Activated CD8-positive, alpha-beta memory T cell treated with anti-CD3 and anti-CD28 coated beads, Interleukin-2, amount 10 ng/mL, durations not matched to agents 7 days and 5 days (primary cell): ENCODE measurements at regions not wholly inside any gene's neighbourhood (a gene's known extent, or its start where the extent isn't known, plus 50 kb on each side); places are given as distances from the start of the nearest gene placed in this dataset.
"Not testable (repeated sequence)": the region's sequence is repeated elsewhere in the genome, so short reads cannot be mapped to it uniquely, and the experiment has no call there.

Experiments
- ATAC-seq: fragments of 150-1000 bp; cut with Tn5 transposase; one replicate; pipeline ENCODE4 v1.10.0; 2021; ENCODE audit warnings: moderate library complexity
- CTCF ChIA-PET: fragments of 350-600 bp; sonication (Branson Sonifier 250); formaldehyde crosslinking; loops from one replicate; lab custom pipeline; 2021; ENCODE audit warnings: antibody characterized with exemption; lab: Charles Lee
- DNase-seq: peaks from one replicate; pipeline ENCODE4 v3.0.0-alpha.2; 2020
- H3K27ac Mint-ChIP-seq: one replicate; pipeline ENCODE4 v1.8.0; 2021; ENCODE audit warnings: mild to moderate bottlenecking, mixed read lengths
- H3K27me3 Mint-ChIP-seq: one replicate; pipeline ENCODE4 v1.8.0; 2021; ENCODE audit warnings: mixed read lengths
- H3K36me3 Mint-ChIP-seq: one replicate; pipeline ENCODE4 v1.8.0; 2021; ENCODE audit warnings: mild to moderate bottlenecking, mixed read lengths
- H3K4me1 Mint-ChIP-seq: one replicate; pipeline ENCODE4 v1.8.0; 2021; ENCODE audit warnings: mixed read lengths
- H3K4me3 Mint-ChIP-seq: one replicate; pipeline ENCODE4 v1.8.0; 2021; ENCODE audit warnings: mild to moderate bottlenecking, moderate library complexity, mixed read lengths
- H3K9me3 Mint-ChIP-seq: one replicate; pipeline ENCODE4 v1.8.0; 2022; ENCODE audit warnings: low read depth, mixed read lengths

- H3K36me3 Mint-ChIP-seq, result no peaks in the 10 kb centered on the region
- ATAC-seq (no peak), DNase-seq (no peak)
- peaks cover 31% of the 10 kb centered on the region for H3K27me3 Mint-ChIP-seq
- CTCF ChIA-PET, result no interaction called here
- no peaks in the 10 kb centered on the region for H3K4me1 Mint-ChIP-seq
- H3K4me3 Mint-ChIP-seq, result no peak overlapping the region
- no peak overlapping the region for H3K27ac Mint-ChIP-seq
- peaks cover 2% of the 10 kb centered on the region for H3K9me3 Mint-ChIP-seq
These were observed 137.9 kb downstream of the KLF6 start for GRCh38 chr10:3647074-3647473.

GRCh38 chr10:3645406-3645805, 139.6 kb downstream of the KLF6 start:
- CTCF ChIA-PET, result no interaction called here
- peaks cover 22% of the 10 kb centered on the region for H3K27me3 Mint-ChIP-seq
- H3K9me3 Mint-ChIP-seq, result peaks cover 2% of the 10 kb centered on the region
- no peak overlapping the region for H3K27ac Mint-ChIP-seq
- DNase-seq, result no peak
- no peak overlapping the region for H3K4me3 Mint-ChIP-seq
- peaks cover 3% of the 10 kb centered on the region for H3K4me1 Mint-ChIP-seq
- no peak for ATAC-seq
- no peaks in the 10 kb centered on the region for H3K36me3 Mint-ChIP-seq

DNA sequence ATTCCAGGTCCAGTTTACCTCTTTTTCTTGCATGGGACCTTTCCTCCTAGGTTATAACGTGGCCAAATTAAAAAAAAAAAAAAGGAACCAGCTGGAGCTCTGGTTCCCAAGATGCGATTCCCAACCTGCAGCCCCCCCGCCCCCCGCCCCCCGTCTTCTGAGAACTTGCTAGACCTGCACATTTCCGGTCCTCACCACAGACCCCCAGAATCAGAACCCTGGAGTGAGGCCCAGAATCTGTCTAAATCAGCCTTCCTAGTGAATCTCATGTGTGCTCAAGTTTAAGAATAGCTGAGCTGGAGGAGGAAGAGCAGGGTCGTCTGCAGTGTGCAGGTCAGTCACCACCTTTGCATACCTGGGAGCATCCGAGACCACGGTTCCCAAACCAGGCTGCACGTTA, 144.2 kb downstream of the KLF6 start:
- H3K4me1 Mint-ChIP-seq, result peaks cover 3% of the 10 kb centered on the region

GRCh38 chr10:3639546-3639945, 145.5 kb downstream of the KLF6 start:
- CTCF ChIA-PET, result interaction anchor here (0.6 to 0.8 kb wide), 2 partner anchors 10 to 960 kb away, joined by 3 read pairs; no protein-coding TSS in a partner anchor
- DNase-seq, result no peak
- Mint-ChIP-seq H3K27ac (no peak overlapping the region), H3K27me3 (peaks cover 8% of the 10 kb centered on the region), H3K4me1 (peaks cover 3% of the 10 kb centered on the region), H3K9me3 (peaks cover 1% of the 10 kb centered on the region), H3K36me3 (no peaks in the 10 kb centered on the region), H3K4me3 (no peak overlapping the region)
- ATAC-seq, result no peak

More for the DNA sequence above, 144.2 kb downstream of the KLF6 start:
- no peak for DNase-seq
- CTCF ChIA-PET, result no interaction called here
- H3K27ac Mint-ChIP-seq, result no peak overlapping the region
- H3K36me3 Mint-ChIP-seq, result no peaks in the 10 kb centered on the region
- no peaks in the 10 kb centered on the region for H3K9me3 Mint-ChIP-seq
- peaks cover 6% of the 10 kb centered on the region for H3K27me3 Mint-ChIP-seq
- no peak for ATAC-seq
- H3K4me3 Mint-ChIP-seq, result no peak overlapping the region

DNA sequence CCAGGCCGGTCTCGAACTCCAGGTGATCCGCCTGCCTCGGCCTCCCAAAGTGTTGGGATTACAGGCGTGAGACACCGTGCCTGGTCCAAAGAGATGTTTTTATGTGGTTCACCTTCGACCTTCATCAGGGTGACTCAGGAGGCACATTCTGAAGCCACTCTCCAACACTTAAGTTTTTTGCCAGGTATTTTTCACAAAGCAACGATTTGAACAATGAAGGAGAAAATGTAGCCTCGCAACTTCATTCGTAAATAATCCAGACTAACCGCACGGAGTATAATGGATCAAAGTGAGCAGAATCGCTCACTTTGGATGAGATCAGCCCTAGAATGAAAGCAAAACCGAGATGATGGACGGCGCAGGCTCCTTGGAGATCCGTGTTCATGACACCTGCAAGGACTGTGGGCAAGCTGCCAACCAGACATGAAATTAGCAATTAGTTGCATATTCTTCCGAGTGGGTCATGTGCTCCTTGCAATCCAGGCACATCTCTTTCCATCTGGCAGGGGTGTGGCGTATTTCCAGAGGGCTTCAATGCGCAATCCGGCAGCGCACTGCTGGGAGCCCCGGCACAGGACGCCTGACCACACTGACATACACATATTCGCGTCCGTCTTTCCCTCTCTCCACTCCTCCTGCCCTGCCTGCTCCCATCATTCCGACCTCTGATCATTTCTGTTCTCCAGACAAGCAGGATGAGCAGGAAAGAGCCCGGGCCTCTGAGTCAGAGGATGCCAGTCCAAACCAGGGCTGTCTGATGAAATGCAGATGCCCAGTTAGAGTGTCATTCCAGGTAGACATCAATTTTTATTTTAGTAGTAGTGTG, 148.4 kb downstream of the KLF6 start:
- H3K4me3 Mint-ChIP-seq, result no peak overlapping the region
- CTCF ChIA-PET, result no interaction called here
- DNase-seq (no peak), ATAC-seq (no peak)
- peaks cover 2% of the 10 kb centered on the region for H3K9me3 Mint-ChIP-seq
- H3K4me1 Mint-ChIP-seq, result peaks cover 3% of the 10 kb centered on the region
- peaks cover 6% of the 10 kb centered on the region for H3K27me3 Mint-ChIP-seq
- H3K27ac Mint-ChIP-seq, result no peak overlapping the region
- no peaks in the 10 kb centered on the region for H3K36me3 Mint-ChIP-seq

DNA sequence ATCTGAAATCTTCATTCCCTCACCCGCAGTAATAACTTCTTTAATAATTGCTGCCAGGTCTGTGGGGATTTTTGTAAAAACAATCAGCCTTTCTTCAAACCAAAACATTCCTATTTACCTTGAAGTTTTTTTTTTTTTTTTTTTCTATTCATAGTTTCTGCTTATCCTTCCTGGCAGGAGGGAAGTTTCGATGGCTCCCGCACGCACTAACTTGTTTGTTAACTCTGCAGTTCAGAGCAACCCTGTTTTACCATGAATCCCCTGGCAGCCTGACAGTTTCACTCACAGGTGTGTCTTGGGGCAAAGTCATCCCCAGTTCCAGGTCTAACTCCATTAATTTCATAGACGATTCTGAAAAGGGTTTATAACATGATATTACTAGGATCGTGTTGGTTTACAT, 149.3 kb downstream of the KLF6 start:
- Mint-ChIP-seq H3K27me3 (peaks cover 10% of the 10 kb centered on the region), H3K4me3 (no peak overlapping the region), H3K9me3 (peaks cover 2% of the 10 kb centered on the region), H3K36me3 (no peaks in the 10 kb centered on the region), H3K4me1 (no peaks in the 10 kb centered on the region), H3K27ac (no peak overlapping the region)
- DNase-seq (no peak), ATAC-seq (no peak)
- CTCF ChIA-PET, result no interaction called here

- ATAC-seq (no peak), DNase-seq (no peak)
- H3K27me3 Mint-ChIP-seq, result peaks cover 10% of the 10 kb centered on the region
- H3K4me3 Mint-ChIP-seq, result no peak overlapping the region
- H3K9me3 Mint-ChIP-seq, result peaks cover 2% of the 10 kb centered on the region
- H3K36me3 Mint-ChIP-seq, result no peaks in the 10 kb centered on the region
- H3K27ac Mint-ChIP-seq, result no peak overlapping the region
- CTCF ChIA-PET, result interaction anchor here (1.4 kb wide), 1 partner anchor 11 kb away, joined by 4 read pairs; no protein-coding TSS in a partner anchor
- H3K4me1 Mint-ChIP-seq, result no peaks in the 10 kb centered on the region
These were observed 149.8 kb downstream of the KLF6 start for GRCh38 chr10:3635211-3635671.

- not testable (repeated sequence) for DNase-seq, H3K27ac Mint-ChIP-seq
- CTCF ChIA-PET, result interaction anchor here (1.4 kb wide), 1 partner anchor 10 kb away, joined by 4 read pairs; no protein-coding TSS in a partner anchor
These were observed 150.4 kb downstream of the KLF6 start for GRCh38 chr10:3634646-3635045.

DNA sequence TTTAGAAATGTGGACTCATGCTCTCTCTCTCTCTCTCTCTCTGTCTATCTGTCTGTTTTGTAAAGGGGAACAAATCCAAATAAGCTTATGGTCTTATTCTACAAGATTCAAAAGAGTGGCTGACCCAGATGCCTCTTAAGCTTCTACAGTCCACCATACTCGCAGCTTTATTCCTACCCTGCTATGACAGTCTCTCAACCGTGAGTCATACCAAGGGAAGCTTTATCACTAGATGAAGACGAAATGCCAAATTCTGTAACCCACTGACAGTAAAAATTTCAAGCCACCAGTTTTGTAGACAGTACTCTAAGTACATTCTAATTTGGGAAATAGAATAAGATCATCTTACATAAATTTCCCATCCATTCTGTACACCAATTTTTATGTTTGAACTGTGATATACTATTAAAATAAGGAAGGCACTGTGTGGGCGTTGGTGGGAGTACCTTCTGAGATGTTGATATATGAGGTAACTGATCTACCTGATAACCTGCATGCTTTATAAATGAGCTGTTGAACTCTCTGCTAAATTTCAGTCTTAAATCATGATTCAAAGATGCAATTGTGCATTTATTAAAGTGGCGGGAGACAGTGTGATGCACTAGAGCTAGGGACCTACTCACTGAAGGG, 153.2 kb downstream of the KLF6 start:
- H3K27me3 Mint-ChIP-seq, result peaks cover 10% of the 10 kb centered on the region
- no peaks in the 10 kb centered on the region for H3K36me3 Mint-ChIP-seq
- CTCF ChIA-PET, result interaction anchor here (1.5 to 1.8 kb wide), 2 partner anchors 10 to 14 kb away, joined by 3 to 4 read pairs; no protein-coding TSS in a partner anchor
- peaks cover 2% of the 10 kb centered on the region for H3K9me3 Mint-ChIP-seq
- ATAC-seq (no peak), DNase-seq (no peak)
- no peaks in the 10 kb centered on the region for H3K4me1 Mint-ChIP-seq
- H3K27ac Mint-ChIP-seq, result no peak overlapping the region
- H3K4me3 Mint-ChIP-seq, result no peak overlapping the region

More at GRCh38 chr10:3634646-3635045, 150.4 kb downstream of the KLF6 start:
- not testable (repeated sequence) for H3K9me3 Mint-ChIP-seq, H3K36me3 Mint-ChIP-seq, ATAC-seq, H3K4me1 Mint-ChIP-seq, H3K4me3 Mint-ChIP-seq
- H3K27me3 Mint-ChIP-seq, result peaks cover 10% of the 10 kb centered on the region

GRCh38 chr10:3631291-3631690, 153.7 kb downstream of the KLF6 start:
- peaks cover 2% of the 10 kb centered on the region for H3K9me3 Mint-ChIP-seq
- CTCF ChIA-PET, result interaction anchor here (1.8 kb wide), 1 partner anchor 13 kb away, joined by 4 read pairs; no protein-coding TSS in a partner anchor
- ATAC-seq (no peak), DNase-seq (no peak)
- no peak overlapping the region for H3K27ac Mint-ChIP-seq
- H3K27me3 Mint-ChIP-seq, result peaks cover 10% of the 10 kb centered on the region
- no peaks in the 10 kb centered on the region for H3K4me1 Mint-ChIP-seq
- no peaks in the 10 kb centered on the region for H3K36me3 Mint-ChIP-seq
- no peak overlapping the region for H3K4me3 Mint-ChIP-seq

GRCh38 chr10:3625959-3626751, 158.9 kb downstream of the KLF6 start:
- no peaks in the 10 kb centered on the region for H3K9me3 Mint-ChIP-seq
- CTCF ChIA-PET, result no interaction called here
- H3K27me3 Mint-ChIP-seq, result peaks cover 7% of the 10 kb centered on the region
- H3K4me3 Mint-ChIP-seq, result no peak overlapping the region
- H3K36me3 Mint-ChIP-seq, result peaks cover 2% of the 10 kb centered on the region
- ATAC-seq (no peak), DNase-seq (no peak)
- H3K4me1 Mint-ChIP-seq, result peaks cover 17% of the 10 kb centered on the region
- no peak overlapping the region for H3K27ac Mint-ChIP-seq

- Mint-ChIP-seq H3K4me3 (no peak overlapping the region), H3K27me3 (peaks cover 3% of the 10 kb centered on the region), H3K27ac (no peak overlapping the region), H3K9me3 (peaks cover 2% of the 10 kb centered on the region), H3K4me1 (peaks cover 17% of the 10 kb centered on the region), H3K36me3 (peaks cover 9% of the 10 kb centered on the region)
- ATAC-seq (no peak), DNase-seq (no peak)
- CTCF ChIA-PET, result interaction anchor here (1.3 to 1.6 kb wide), 2 partner anchors 10 to 11 kb away, joined by 4 read pairs; no protein-coding TSS in a partner anchor
These were observed 160.6 kb downstream of the KLF6 start for GRCh38 chr10:3624367-3624766.

DNA sequence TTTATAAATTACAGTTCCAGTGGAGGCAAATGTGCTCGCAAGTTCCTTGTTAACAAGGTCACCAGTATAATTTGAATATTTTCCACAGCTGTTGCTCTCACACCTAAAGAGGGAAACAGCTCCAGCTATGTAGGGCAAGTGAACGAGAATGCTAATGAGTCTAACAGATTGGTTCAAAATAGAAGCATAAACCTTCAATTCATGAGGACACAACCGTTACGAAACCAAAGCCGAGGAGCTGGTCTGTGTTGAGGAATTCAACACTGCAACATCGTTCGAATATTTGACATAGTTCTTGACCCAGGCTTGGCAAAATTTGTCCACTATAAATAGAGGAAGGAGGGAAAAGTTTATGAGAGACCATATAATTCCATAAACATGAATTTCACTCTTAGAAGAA, 161.3 kb downstream of the KLF6 start:
- H3K9me3 Mint-ChIP-seq, result peaks cover 2% of the 10 kb centered on the region
- DNase-seq, result no peak
- peaks cover 17% of the 10 kb centered on the region for H3K4me1 Mint-ChIP-seq
- no peak for ATAC-seq
- CTCF ChIA-PET, result interaction anchor here (1.3 to 1.6 kb wide), 3 partner anchors 11 to 1041 kb away, joined by 3 to 4 read pairs (median 4); no protein-coding TSS in a partner anchor
- H3K4me3 Mint-ChIP-seq, result no peak overlapping the region
- H3K27ac Mint-ChIP-seq, result no peak overlapping the region
- H3K27me3 Mint-ChIP-seq, result peaks cover 3% of the 10 kb centered on the region
- H3K36me3 Mint-ChIP-seq, result peaks cover 9% of the 10 kb centered on the region
